Endometrium (tissue), 2 donors: ENCODE measurements at regions not wholly inside any gene's neighbourhood (a gene's known extent, or its start where the extent isn't known, plus 50 kb on each side); places are given as distances from the start of the nearest gene placed in this dataset.

ENCODE experiments used
- FAIRE-seq: peaks from 2 replicates; lab custom pipeline; 2012; peaks lifted over from hg19 to GRCh38; lab: Jason Lieb, UNC
- donor health status: control.
- donor health status: control.

DNA sequence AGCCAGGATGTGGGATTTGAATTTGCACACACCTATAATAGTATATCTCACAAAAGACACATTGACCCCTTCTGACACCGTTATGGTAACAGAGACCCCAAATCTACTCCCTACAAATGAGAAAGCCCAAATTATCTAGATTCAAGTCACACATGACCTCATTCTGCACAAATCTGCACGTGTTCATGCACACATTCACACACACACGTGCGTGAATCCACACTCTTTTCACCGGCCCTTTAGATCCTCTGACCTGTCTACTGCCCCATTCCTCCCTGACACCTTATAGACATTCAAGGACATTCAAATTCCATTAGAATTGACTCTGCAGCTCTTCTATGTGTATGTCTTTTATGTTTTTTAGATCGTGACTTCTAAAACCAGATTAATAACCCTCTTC lies 627.8 kb upstream of the ID2 start:
- FAIRE-seq: no peak

DNA sequence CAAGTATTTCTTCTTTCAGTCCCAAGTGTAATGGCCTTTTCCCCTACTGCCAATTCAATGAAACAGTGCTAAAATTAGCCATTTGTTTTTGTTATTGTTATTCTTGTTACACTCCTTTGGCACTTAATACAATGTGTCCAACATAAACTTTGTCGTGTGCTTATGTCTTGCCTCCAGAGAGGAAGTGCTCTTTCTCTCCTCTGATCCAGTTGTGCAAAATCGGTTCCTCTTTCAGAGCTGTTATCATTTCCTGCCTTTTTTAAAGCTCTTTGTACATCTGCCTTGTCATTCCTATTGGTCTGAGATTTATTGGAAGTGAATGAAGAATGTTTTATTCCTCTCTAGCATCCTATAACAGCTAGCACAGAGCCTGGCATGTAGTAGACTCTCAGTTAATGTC lies 623.2 kb upstream of the ID2 start:
- FAIRE-seq: no peak

DNA sequence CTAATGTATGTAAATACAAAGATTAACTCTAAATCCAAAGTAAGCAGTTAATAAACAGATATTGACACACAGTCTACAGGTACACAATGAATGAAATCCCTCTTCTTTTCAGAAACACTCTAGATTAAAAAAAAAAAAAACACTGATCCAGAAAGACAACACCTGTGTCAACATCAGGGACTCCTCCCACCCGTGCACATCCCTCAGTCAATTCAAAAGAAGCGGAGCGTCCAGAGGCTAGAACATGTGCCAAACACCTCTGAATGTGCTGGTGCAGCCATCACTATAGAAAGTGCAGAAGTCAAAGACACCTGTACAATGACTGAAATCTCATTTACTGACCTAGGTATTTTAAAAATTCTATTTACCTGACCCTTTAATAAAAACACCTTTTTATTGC lies 622.6 kb upstream of the ID2 start:
- FAIRE-seq: no peak

DNA sequence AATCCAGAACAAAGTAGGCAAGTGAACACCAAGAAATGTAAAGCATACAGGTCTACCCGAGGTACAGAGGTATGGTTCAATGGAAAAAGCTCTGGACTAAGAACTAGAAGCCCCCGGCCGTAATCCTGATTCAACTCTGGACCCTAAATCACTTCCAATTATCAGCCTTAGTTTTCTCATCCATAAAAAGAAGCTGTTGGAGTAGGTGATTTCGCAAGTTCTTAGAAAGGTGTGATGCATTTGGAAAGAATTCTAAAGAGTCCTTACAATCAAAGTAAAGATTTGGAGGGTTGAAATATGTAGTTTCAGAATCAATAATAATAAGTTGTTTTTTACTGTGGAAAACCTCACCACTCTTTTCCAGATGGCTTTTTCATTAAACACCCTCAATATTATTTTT lies 622.1 kb upstream of the ID2 start:
- FAIRE-seq: no peak

DNA sequence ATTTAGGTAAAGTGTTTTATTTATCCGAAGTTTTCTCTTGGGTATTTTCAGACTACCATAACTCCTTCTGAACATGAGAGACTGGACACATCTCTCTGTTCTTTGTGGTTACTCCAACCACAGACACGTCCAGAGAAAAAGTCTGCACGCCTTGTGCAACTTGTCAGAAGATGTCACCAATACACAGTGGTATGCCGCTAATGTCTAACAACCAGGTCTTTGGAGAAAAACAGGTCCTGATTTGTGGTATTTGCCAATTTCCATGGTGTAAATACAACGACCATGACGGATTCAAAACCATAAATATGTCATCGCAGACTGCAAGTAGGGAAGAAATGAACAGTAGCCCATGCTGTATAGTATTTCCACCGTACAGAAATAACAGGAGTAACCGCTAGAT lies 620.6 kb upstream of the ID2 start:
- no peak for FAIRE-seq

DNA sequence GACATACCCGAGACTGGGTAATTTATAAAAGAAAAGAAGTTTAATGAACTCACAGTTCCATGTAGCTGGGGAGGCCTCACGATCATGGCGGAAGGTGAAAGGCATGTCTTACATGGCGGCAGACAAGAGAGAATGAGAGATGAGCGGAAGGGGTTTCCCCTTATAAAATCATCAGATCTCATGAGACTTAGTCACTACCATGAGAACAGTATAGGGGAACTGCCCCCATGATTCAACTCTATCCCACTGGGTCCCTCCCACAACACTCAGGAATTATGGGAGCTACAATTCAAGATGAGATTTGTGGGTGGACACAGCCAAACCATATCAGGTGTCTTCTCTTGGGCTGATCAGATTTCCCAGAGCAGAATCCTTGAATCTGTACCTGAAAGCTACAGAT lies 617.3 kb upstream of the ID2 start:
- FAIRE-seq: no peak

DNA sequence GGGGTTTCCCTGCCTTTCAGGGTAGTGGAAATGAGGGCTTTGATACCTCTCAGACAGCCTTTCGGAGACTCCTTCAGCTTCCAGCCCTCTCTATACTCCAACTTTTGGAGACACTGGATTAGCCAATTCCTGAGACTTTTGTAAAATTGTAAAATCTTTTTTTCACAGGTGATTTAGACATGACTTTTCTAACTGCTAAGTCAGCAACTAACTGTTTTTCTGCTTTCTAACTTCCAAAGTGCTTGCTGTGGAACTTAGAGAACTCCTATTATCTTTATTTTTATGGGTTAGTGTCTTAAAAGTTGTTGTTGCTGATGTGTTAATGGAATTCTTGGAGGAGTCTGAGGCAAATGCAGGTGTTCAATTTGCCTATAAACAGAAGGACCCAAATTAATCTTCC lies 616.7 kb upstream of the ID2 start:
- no peak for FAIRE-seq

DNA sequence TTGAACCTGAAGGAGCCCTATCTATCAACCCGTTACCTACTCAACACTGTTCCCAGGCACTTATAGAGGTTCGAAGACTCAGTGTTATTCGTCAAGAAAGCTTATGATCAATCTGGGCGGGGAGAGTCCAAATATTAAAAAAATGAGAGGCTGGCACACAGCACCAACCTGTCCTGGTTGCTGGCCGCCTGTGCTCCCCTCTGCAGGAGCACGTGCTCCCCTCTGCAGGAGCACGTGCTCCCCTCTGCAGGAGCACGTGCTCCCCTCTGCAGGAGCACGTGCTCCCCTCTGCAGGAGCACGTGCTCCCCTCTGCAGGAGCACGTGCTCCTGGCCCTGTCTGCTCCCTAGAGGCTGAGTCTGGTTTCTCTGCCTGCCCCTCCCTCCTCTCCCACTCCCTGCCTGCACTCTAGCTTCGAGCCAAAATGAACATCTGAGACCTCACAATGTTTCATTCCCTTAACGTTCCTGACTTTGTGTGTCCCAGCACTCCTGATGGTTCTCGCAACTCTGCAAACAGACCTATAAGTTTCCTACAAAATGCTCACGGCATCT lies 614.0 kb upstream of the ID2 start:
- FAIRE-seq: no peak

DNA sequence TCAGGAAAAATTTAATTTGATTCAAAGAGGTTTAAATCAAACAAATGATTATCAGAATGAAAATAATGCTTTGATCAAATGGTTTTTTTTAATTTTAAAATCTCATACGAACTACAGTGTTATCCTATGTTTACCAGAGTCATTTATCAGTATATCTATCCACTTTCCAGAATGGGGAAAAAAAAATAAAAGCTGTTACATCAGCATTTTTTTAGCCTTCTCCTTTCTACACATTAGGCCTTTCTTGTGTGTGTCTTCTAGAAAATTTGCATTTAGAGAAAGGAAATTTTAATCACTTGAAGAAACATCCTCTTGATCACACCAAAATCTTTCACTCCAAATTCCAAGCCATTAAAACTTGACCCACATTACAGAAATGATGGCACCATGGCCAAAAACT lies 608.9 kb upstream of the ID2 start:
- no peak for FAIRE-seq

DNA sequence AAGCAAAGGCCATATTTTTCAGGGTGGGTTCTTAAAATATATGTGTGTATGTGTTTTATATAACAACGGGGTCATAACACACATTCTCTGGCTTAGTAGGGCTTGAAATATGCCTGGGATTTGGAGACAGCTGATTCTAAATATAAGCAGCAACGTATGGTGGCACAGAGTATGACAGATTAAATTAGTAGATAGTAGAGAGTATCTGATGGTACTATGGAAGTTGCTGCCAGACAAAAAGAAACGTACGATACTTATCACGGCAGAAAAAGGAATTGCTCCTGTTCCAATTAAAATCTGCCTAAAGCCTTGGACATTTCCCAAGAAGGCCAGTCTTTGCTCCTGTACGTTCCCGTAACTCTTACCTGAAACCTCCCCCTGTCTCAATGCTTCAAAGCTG lies 607.9 kb upstream of the ID2 start:
- no peak for FAIRE-seq

DNA sequence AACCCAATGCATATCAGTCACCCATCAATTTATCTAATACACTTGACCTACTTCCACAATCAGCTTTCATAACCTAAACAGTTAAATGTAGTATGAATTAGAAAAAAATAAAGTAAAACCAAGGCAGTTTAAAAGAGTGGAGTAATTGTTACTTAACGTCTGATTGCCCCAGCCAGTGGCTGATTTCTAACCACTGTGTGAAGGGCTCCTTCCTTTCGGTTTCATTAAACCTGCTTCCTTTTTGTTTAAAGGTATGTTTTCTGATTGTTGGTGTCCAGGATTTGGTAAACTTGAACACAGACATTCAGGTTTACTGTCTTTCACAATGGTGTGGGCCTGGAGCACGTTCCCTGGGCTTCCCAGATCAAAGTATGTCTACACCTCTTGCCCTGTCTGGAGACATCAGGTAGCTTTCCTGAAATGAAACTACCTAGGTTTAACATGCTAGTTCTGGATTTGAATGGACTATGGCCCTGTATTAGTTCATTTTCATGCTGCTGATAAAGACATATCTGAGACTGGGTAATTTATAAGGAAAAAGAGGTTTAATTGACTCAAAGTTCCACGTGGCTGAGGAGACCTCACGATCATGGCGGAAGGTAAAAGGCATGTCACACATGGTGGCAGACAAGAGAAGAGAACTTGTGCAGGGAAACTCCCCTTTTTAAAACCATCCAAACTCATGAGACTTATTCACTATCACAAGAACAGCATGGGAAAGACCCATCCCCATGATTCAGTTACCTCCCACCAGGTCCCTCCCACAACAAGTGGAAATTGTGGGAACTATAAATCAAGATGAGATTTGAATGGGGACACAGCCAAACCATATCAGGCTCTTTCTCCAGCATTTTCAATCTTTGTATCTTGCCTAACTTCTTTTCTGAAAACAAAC lies 605.2 kb upstream of the ID2 start:
- no peak for FAIRE-seq

DNA sequence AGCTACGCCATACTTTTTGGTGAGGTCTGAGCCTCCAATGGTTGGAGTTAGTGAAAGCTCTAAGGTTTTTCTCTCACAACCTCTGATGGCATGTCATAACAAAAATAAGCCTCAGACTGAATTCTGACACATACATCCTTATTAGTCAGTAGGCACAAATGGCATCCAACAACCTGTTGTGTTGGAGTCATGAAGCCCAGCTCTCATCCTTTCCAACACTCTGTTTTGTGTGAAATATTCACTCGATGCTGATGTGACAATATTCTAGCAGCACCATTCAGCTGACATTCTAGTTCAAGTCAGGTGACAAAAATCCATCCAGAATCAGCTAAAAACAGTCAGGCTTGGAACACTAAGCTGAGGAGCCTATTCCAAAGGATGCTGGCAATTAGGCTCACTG lies 603.2 kb upstream of the ID2 start:
- FAIRE-seq: no peak

DNA sequence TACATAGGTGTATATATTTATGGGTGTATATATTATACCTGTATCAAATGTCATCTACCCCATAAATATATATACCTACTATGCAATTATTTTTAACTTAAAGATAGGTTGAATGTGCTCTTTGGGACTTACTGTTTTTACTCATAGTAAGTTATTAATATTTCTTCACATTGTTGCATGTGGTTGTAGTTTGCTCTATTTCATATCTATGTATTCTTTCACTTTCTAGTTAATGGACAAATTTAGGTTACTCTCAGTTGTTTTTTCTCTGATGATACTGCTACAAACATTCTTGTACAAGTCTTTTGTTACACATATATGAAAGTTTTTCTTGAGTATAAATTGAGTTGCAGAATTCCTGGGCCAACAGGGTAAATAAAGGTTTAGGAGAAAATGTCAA lies 601.8 kb upstream of the ID2 start:
- FAIRE-seq: no peak

DNA sequence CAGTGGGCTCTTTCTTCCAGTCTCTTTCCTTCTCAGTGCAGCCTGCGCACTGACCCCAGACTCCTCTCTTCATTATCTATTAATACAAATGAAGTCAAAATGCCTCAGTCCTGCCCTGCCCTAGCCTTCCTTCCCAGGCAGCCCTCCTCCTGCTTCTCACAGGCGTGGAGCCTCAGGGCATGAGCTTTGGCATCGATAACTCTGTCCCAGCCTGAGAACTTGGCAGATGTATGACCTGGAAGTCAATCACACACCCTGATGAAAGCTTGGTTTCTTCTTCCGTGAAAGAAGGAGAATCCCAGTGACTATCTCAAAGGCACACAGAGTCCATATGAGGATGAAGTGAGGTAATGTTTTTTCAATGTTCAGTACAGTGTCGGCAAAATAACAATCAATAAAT lies 600.7 kb upstream of the ID2 start:
- FAIRE-seq: no peak

DNA sequence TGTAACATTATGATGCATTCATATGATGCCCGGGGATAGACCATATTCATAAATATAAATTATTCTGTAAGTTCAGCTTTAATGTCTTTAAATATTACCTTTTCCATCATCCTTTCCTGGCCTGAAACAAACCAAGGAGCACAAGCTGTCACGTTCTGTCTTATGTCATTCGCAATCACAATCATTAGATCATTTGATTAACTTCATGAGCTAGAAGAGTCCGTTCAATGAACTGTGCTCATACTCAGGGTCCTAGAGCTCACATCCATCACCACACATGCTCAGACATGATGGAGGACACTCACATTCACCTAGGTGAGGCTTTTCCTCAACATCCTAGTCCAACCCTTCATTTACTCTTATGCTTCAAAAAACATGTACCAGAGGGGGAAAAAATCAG lies 599.0 kb upstream of the ID2 start:
- FAIRE-seq: no peak

DNA sequence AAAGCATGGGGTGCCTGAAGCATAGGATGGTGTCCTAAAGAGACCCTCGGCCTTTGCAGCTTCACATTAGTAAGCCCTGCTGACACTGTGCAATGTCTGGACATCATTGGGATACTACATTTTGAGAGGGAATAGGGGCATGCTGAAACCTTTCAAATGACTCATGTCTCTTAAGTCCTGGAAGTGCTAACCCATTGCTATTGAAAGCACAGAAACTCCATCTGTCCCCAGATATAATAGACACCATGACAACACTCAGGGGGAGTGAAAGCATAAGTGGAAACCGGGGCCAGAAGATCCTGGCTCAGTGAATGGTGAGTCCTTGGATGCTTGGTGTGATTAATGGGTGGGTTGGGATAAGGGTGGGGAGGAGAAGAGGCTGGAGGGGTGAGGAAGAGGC lies 595.5 kb upstream of the ID2 start:
- FAIRE-seq: no peak

DNA sequence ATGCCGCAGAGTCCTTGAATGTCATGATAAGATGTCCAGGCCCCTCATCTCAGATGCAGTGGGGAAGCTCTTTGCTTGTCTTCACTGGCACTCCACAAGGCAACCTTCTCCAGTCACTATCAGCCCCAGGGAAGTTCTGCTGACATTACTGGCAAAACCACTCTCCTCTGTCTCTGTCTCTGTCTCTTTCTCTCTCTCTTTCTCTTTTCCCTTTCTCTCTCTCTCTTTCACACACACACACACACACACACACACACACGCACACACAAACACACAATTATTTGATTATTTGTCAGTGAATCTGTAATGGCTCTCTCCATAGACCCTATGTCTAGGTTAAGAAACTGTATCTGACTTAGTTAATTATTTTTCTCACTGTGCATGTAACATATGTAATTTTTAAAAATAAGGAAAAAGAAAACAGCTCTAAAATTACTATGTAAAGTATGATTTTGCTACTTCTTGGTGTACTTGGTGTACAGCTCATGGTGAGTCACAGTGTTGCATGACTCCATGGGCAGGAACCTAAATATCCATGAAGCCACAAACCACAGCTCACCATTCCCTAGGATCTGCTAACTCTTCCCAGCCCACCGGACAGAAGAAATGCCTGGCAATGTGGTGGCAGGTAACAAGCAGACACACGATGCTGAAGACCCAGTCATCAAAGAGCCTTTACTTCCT lies 594.9 kb upstream of the ID2 start:
- FAIRE-seq: no peak

DNA sequence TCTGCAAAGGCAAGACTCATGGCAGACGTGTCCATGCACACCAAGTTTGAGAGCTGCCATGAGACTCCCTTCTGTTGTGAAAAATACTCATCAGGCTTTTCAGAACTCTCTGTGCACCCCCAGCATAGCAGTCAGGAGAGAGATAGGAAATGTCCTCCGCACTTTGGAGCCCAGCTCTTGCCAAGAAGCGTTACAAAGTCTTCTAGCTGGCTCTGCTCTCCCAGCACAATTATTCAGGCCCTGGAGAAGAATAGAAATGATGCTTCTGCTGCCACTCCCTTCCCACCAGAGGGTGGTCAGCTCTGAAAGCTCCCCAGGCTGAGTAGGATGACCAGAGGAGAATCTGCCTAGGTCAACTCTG lies 594.4 kb upstream of the ID2 start:
- no peak for FAIRE-seq

DNA sequence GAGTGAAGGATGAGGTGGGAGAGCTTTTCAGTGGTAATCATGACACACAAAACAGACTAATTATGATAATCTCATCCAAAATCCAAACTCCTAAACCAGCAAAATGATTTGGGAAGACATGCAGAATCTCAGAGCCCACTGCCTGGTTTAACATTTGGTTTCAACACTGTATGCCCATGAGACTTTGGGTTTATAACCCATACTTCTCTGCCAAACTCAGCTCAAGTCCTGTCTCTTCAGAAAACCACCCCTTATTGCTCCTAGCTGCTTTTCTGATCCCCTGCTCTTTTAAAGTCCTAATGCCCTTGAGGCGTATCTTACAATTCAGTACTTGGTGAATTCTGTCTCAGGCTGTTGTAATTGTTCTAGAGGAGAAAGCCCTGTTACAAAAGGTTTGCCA lies 593.0 kb upstream of the ID2 start:
- no peak for FAIRE-seq

DNA sequence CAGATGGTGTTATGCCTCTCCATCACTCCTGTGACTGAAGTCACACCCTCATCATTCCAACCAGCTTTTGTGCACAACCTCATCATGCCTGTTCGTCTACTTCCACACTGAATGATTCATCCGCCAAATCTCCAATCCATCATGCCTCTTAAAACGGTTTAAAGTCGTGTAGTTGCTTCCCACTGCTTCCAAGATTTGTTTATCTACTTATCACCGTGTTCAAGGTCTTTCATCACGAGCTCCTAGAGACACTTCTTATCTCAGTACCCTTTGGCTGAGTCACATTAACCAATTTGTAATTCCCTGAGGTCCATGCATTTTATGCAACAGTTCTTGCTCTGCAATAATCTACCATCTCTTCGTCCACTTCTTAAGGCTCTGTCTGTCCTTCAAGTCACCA lies 592.3 kb upstream of the ID2 start:
- FAIRE-seq: no peak

DNA sequence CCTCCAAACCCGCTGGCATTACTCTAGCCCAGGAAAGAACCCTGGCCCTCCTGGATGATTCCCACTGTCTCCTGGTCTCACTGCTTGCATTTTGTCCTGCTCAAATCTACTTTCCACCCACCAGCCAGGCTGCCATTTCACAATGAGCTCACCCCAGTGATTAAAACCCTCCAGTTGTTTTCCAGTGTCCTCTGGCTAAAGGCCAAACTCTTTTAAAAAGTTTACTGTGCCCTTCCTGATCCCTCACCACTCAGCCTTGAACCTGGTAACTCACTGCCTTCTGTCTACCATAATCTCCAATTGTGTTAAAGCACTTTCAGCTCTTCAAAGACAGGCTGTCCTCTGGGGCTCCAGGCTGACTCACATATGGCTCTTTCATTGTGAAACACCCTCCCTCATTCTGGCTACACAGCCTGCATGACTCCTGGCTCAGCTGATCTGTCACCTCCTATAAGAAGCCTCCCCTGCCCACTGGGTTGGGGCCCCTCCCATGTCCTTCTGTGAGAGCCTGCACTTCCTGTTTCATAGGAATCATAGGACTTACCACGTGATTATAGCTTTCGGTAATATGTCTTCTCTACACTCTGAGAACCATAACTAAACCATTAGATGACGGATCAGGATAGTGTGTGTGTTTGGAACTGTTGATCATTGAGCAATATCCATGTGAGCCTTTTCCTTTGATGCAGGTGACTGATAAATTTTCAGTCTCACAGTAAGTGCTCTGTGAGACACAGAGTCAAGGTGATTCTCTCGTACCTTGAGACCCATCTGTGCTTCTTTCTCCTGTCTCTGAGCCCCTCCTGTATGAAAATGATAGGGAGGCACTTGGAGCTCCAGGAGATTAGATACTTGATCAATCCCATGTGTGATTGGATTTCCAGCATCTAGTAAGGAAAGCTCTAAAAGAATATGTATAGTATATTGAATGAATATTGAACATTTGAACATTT lies 590.8 kb upstream of the ID2 start:
- FAIRE-seq: no peak

DNA sequence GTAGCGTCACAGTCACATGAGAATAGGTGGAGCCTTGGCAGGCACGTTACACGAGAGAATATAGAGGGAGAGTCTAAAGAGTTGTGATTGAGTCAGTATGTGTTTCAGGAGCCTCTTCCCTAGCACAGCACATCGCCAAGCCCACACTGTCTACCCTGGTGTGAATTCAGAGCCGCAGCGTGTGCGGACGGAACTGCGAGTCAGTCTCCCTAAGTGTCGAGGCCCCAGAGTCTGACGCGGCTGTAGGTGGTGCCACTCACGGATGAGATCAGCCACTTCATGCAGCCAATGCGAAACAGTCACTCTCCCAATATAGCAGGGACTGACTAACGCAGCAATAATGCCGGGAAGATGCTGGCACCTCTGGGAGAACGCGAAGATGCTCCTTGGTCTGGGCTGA lies 587.3 kb upstream of the ID2 start:
- no peak for FAIRE-seq

DNA sequence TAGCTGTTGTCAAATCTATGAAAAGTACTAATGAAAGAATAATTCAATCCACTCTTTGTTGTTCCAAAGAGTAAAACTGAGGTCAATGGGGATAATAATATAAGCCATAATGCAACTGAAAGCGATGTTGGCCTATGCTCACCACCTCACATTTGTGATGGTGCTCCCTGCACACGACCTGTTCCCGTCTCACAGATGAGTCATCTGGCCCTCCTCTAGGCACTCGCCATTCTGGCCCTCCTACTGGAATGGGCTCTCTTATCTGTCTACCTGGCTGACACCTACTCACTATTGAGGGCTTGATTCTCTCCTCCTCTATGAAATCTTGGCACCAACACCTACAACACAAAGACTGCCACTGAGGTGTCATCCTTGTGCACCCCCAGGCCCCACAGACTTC lies 585.9 kb upstream of the ID2 start:
- no peak for FAIRE-seq
